Osteocyte (in vitro differentiated cells): ENCODE measurements at regions not wholly inside any gene's neighbourhood (a gene's known extent, or its start where the extent isn't known, plus 50 kb on each side); places are given as distances from the start of the nearest gene placed in this dataset.

Experiments used
- DNase-seq: peaks from one replicate; pipeline ENCODE4 v3.0.0; 2021; ENCODE audit warnings: mixed read lengths; ENCODE audit not compliant: unreplicated experiment; ENCODE audit errors: extremely low spot score
- H3K27ac Mint-ChIP-seq: one replicate; pipeline ENCODE4 v1.8.0; 2021; ENCODE audit warnings: mild to moderate bottlenecking, mixed read lengths; ENCODE audit not compliant: unreplicated experiment
- H3K27me3 Mint-ChIP-seq: one replicate; pipeline ENCODE4 v1.8.0; 2021; ENCODE audit warnings: mixed read lengths; ENCODE audit not compliant: unreplicated experiment
- H3K36me3 Mint-ChIP-seq: one replicate; pipeline ENCODE4 v1.8.0; 2021; ENCODE audit warnings: mixed read lengths; ENCODE audit not compliant: unreplicated experiment
- H3K4me1 Mint-ChIP-seq: one replicate; pipeline ENCODE4 v1.8.0; 2021; ENCODE audit warnings: mixed read lengths; ENCODE audit not compliant: unreplicated experiment
- H3K4me3 Mint-ChIP-seq: one replicate; pipeline ENCODE4 v1.8.0; 2021; ENCODE audit warnings: mild to moderate bottlenecking, moderate library complexity, mixed read lengths; ENCODE audit not compliant: unreplicated experiment
- H3K9me3 Mint-ChIP-seq: one replicate; pipeline ENCODE4 v1.8.0; 2021; ENCODE audit warnings: mixed read lengths; ENCODE audit not compliant: unreplicated experiment
- TF ChIP-seq, protein P1 (sequence below): fragments of 200-600 bp; sonication (generic); IDR thresholded peaks from 2 replicates; pipeline ENCODE4 v1.5.0; 2021; ENCODE audit warnings: antibody characterized with exemption, mild to moderate bottlenecking, moderate library complexity

DNA sequence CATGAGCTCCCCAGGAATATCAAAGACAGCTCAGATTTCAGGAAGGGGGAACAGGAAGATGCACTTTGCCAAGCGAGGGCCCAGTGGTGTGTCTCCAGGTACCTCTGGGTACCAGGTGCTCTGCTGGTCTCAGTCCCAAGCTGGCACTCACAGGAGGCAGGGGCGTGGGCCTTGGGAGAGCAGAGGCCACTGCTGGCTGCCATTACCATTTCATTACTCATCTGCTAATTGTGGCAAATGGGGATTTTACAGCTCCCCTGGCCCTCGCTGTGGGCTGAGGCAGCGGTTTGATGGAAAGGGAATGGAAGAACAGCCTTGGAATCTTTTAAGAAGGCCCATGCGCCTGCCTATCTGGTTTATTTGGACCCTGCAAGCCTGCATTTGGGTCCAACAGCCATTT is 192.0 kb upstream of the NAV2 start:
- no peak for DNase-seq
- no peak overlapping the region for H3K4me3 Mint-ChIP-seq
- H3K9me3 Mint-ChIP-seq = no peaks in the 10 kb centered on the region
- no peak overlapping the region for H3K27ac Mint-ChIP-seq
- TF ChIP-seq, protein P1, sequence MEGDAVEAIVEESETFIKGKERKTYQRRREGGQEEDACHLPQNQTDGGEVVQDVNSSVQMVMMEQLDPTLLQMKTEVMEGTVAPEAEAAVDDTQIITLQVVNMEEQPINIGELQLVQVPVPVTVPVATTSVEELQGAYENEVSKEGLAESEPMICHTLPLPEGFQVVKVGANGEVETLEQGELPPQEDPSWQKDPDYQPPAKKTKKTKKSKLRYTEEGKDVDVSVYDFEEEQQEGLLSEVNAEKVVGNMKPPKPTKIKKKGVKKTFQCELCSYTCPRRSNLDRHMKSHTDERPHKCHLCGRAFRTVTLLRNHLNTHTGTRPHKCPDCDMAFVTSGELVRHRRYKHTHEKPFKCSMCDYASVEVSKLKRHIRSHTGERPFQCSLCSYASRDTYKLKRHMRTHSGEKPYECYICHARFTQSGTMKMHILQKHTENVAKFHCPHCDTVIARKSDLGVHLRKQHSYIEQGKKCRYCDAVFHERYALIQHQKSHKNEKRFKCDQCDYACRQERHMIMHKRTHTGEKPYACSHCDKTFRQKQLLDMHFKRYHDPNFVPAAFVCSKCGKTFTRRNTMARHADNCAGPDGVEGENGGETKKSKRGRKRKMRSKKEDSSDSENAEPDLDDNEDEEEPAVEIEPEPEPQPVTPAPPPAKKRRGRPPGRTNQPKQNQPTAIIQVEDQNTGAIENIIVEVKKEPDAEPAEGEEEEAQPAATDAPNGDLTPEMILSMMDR = no peak
- H3K36me3 Mint-ChIP-seq = no peaks in the 10 kb centered on the region
- peaks cover 6% of the 10 kb centered on the region for H3K4me1 Mint-ChIP-seq
- peaks cover 54% of the 10 kb centered on the region for H3K27me3 Mint-ChIP-seq

DNA sequence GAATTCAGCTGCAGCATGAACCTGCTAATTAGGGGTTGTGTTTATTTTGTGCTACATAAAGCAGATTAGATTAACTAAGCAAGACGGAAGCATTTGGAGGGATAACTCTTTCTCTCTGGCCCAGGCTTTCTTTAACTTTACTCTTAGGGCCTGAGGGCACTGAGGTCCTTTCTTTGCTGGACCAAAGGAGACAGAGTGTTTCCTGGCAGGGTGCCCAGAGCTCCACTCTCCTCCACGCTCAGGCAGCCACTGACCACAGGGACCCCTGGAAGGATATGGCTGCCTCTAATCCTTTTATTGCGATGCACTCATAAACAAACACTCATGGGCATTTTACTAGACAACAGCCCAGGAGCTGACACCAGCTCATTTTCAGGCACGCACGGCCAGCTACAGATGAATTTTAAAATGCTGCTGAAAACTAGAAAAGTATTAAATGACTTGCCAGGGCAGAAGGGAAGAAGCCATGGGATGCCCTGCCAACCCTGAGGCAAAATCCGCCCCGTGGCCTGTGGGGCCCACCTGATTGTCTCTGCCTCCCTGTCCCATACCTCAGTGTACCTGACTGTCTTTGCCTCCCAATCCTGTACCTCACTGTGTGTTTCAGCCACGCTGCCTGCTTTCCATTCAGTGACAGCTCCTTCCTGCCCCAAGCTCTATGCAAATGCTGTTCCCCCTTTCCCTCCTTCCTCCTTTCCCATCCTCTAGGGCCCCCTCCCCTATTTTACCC is 192.6 kb upstream of the NAV2 start:
- Mint-ChIP-seq H3K4me3 (no peak overlapping the region), H3K4me1 (peaks cover 6% of the 10 kb centered on the region), H3K27me3 (peaks cover 55% of the 10 kb centered on the region), H3K27ac (no peak overlapping the region), H3K9me3 (no peaks in the 10 kb centered on the region), H3K36me3 (no peaks in the 10 kb centered on the region)
- TF ChIP-seq, protein P1 = no peak
- no peak for DNase-seq

DNA sequence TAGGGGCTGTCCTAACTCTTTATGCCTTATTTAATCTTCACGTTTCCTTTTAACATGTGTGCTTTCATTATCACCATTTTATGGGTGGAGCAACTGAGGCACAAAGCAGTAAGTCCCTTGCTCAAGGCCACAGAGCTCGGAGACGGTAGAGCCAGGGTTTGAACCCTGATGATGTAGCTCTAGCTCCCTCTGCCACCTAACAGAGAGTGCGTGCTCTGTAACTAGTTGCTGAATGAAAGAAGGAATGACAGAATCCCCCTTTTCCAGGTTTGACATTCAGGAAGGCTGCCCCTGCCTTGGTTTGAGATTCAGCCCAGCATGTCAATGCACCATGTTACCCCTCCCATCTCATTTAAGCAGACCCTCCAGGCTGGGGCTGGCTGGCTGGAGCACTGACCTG is 193.3 kb upstream of the NAV2 start:
- Mint-ChIP-seq H3K27me3 (peaks cover 59% of the 10 kb centered on the region), H3K4me3 (no peak overlapping the region), H3K27ac (no peak overlapping the region), H3K4me1 (peaks cover 6% of the 10 kb centered on the region), H3K36me3 (no peaks in the 10 kb centered on the region), H3K9me3 (no peaks in the 10 kb centered on the region)
- TF ChIP-seq, protein P1 = no peak
- DNase-seq = no peak

DNA sequence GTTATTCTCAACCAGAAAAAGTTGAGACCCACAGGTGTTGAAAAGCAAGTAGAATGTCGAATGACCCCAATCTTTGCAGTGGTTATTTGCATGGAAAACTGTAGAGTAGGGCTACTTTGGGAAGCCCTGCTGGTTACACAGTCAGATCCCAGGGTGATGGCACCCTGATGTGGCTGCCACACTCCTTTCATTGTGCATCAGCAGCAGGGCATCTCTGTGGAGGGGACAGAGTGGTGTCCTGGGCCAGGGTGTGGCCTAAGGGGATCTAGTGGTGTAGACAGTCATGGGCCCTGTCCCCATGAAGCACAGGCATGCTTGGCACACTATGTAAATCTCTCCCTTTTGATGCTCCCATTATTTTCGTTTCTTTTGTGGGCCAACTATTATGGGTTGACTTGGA is 199.4 kb upstream of the NAV2 start:
- no peaks in the 10 kb centered on the region for H3K9me3 Mint-ChIP-seq
- DNase-seq = no peak
- H3K36me3 Mint-ChIP-seq = no peaks in the 10 kb centered on the region
- H3K27me3 Mint-ChIP-seq = peaks cover 83% of the 10 kb centered on the region
- H3K27ac Mint-ChIP-seq = no peak overlapping the region
- H3K4me3 Mint-ChIP-seq = no peak overlapping the region
- H3K4me1 Mint-ChIP-seq = peaks cover 5% of the 10 kb centered on the region
- TF ChIP-seq, protein P1 = no peak

DNA sequence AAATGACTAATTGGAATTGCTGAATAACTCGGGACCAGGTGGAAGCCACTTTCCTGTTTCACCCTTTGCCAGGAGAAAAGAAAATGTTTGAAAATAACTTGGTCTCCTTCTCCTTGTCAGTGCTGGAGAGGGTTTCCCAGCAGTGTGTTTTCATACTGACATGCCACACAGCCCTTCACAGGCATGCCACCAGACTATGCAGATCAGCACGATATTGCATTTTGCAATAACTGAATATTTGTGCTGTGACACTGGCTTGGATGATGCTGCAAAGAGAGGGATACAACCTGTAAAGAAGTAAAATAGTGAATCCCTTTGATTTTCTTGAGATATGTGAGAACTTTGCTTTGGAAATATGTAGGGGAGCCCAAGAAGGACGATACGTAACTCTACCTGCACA is 200.0 kb upstream of the NAV2 start:
- TF ChIP-seq, protein P1 = no peak
- H3K27ac Mint-ChIP-seq = no peak overlapping the region
- H3K36me3 Mint-ChIP-seq = no peaks in the 10 kb centered on the region
- no peak overlapping the region for H3K4me3 Mint-ChIP-seq
- no peak for DNase-seq
- peaks cover 5% of the 10 kb centered on the region for H3K4me1 Mint-ChIP-seq
- peaks cover 78% of the 10 kb centered on the region for H3K27me3 Mint-ChIP-seq
- H3K9me3 Mint-ChIP-seq = no peaks in the 10 kb centered on the region
